ENCODE measurements at regions not wholly inside any gene's neighbourhood (a gene's known extent, or its start where the extent isn't known, plus 50 kb on each side); places are given as distances from the start of the nearest gene placed in this dataset.

- ChIA-PET POLR2A (no interaction called here), CTCF (interaction anchor here (2.0 kb wide), 1 partner anchor 17 kb away, joined by 9 read pairs; no protein-coding TSS in a partner anchor)
- H3K4me3 Mint-ChIP-seq = no peak overlapping the region
- DNase-seq (ENCODE audit: low spot score) (no peak), ATAC-seq (no peak)
- no peaks in the 10 kb centered on the region; the same call in 1 of the 2 replicates for H3K27me3 Mint-ChIP-seq (ENCODE audit: low read depth)
- no peak overlapping the region for H3K27ac Mint-ChIP-seq
- TF ChIP-seq CDX4 (CRISPR knock-in tag; IDR thresholded peaks at IDR 0.05; ENCODE audit: borderline replicate concordance) = no peak
- no peak for TF ChIP-seq SMAD3 (CRISPR knock-in tag; IDR thresholded peaks at IDR 0.05; ENCODE audit: borderline replicate concordance)
- no peak for TF ChIP-seq FOXJ3 (CRISPR knock-in tag; IDR thresholded peaks at IDR 0.05; ENCODE audit: borderline replicate concordance)
- no peak for TF ChIP-seq GRHL2 (CRISPR knock-in tag; IDR thresholded peaks at IDR 0.05; ENCODE audit: insufficient replicate concordance, severe bottlenecking)
- no peak for TF ChIP-seq ZNF396 (CRISPR knock-in tag; IDR thresholded peaks at IDR 0.05; ENCODE audit: borderline replicate concordance)
- no peak for TF ChIP-seq NFATC4 (CRISPR knock-in tag; IDR thresholded peaks at IDR 0.05)
- no peak for TF ChIP-seq ZNF423 (CRISPR knock-in tag; IDR thresholded peaks at IDR 0.05)
- no peak for TF ChIP-seq RORB (CRISPR knock-in tag; IDR thresholded peaks at IDR 0.05)
- TF ChIP-seq AR (CRISPR knock-in tag; IDR thresholded peaks at IDR 0.05) = no peak
- TF ChIP-seq ZNF219 (CRISPR knock-in tag; IDR thresholded peaks at IDR 0.05; ENCODE audit: borderline replicate concordance) = no peak
- no peak for TF ChIP-seq ZSCAN18 (CRISPR knock-in tag; IDR thresholded peaks at IDR 0.05)
- no peak for TF ChIP-seq TEAD4 (CRISPR knock-in tag; IDR thresholded peaks at IDR 0.05)
- no peak for TF ChIP-seq ZNF281 (CRISPR knock-in tag; IDR thresholded peaks at IDR 0.05)
- no peak for TF ChIP-seq TCF7 (CRISPR knock-in tag; IDR thresholded peaks at IDR 0.05; ENCODE audit: low read depth)
- no peak for TF ChIP-seq IRF1 (CRISPR knock-in tag; IDR thresholded peaks at IDR 0.05)
- TF ChIP-seq PRRX2 (CRISPR knock-in tag; IDR thresholded peaks at IDR 0.05) = no peak
- H3K36me3 Mint-ChIP-seq = no peaks in the 10 kb centered on the region
- peaks cover 17% of the 10 kb centered on the region for H3K9me3 Mint-ChIP-seq
- H3K4me1 Mint-ChIP-seq = no peaks in the 10 kb centered on the region
Measured at GRCh38 chr7:134374291-134374690, 57.6 kb upstream of the SLC35B4 start.

GRCh38 chr7:134372858-134373257, 56.1 kb upstream of the SLC35B4 start:
- POLR2A ChIA-PET = no interaction called here
- H3K4me3 Mint-ChIP-seq = no peak overlapping the region
- CTCF ChIA-PET = no interaction called here
- 0 out of 2 replicates have a peak, but pooled peaks cover 5% of the 10 kb centered on the region for H3K9me3 Mint-ChIP-seq
- no peaks in the 10 kb centered on the region for H3K4me1 Mint-ChIP-seq
- ATAC-seq (no peak), DNase-seq (ENCODE audit: low spot score) (no peak)
- H3K27me3 Mint-ChIP-seq (ENCODE audit: low read depth) = no peaks in the 10 kb centered on the region; the same call in 1 of the 2 replicates
- H3K27ac Mint-ChIP-seq = no peak overlapping the region
- H3K36me3 Mint-ChIP-seq = no peaks in the 10 kb centered on the region
- no peak for TF ChIP-seq ELF4 (CRISPR knock-in tag; IDR thresholded peaks at IDR 0.05; ENCODE audit: low read depth)

Measured in WTC11 (cell line).